ENCODE measurements at regions not wholly inside any gene's neighbourhood (a gene's known extent, or its start where the extent isn't known, plus 50 kb on each side); places are given as distances from the start of the nearest gene placed in this dataset.

- Mint-ChIP-seq H3K9me3 (ENCODE audit: unreplicated experiment) (no peaks in the 10 kb centered on the region), H3K36me3 (ENCODE audit: unreplicated experiment) (no peaks in the 10 kb centered on the region), H3K4me3 (ENCODE audit: unreplicated experiment) (no peak overlapping the region), H3K27ac (ENCODE audit: unreplicated experiment) (no peak overlapping the region), H3K27me3 (ENCODE audit: unreplicated experiment) (peaks cover 3% of the 10 kb centered on the region), H3K4me1 (ENCODE audit: unreplicated experiment) (peaks cover 21% of the 10 kb centered on the region)
- no peak for DNase-seq (ENCODE audit: extremely low spot score, unreplicated experiment)
- TF ChIP-seq CTCF (IDR thresholded peaks at IDR 0.05) = no peak
Measured at GRCh38 chr11:112519751-112520150, 259.1 kb upstream of the PLET1 start.

- Mint-ChIP-seq H3K36me3 (ENCODE audit: unreplicated experiment) (no peaks in the 10 kb centered on the region), H3K4me3 (ENCODE audit: unreplicated experiment) (no peak overlapping the region), H3K27ac (ENCODE audit: unreplicated experiment) (no peak overlapping the region), H3K9me3 (ENCODE audit: unreplicated experiment) (no peaks in the 10 kb centered on the region), H3K4me1 (ENCODE audit: unreplicated experiment) (peaks cover 27% of the 10 kb centered on the region), H3K27me3 (ENCODE audit: unreplicated experiment) (peaks cover 3% of the 10 kb centered on the region)
- TF ChIP-seq CTCF (IDR thresholded peaks at IDR 0.05) = no peak
- DNase-seq (ENCODE audit: extremely low spot score, unreplicated experiment) = no peak
Measured at GRCh38 chr11:112520354-112520753, 259.7 kb upstream of the PLET1 start.

- Mint-ChIP-seq H3K36me3 (ENCODE audit: unreplicated experiment) (no peaks in the 10 kb centered on the region), H3K9me3 (ENCODE audit: unreplicated experiment) (no peaks in the 10 kb centered on the region), H3K27ac (ENCODE audit: unreplicated experiment) (peak overlapping the region; percentile 72), H3K4me1 (ENCODE audit: unreplicated experiment) (peaks cover 41% of the 10 kb centered on the region), H3K27me3 (ENCODE audit: unreplicated experiment) (peaks cover 3% of the 10 kb centered on the region), H3K4me3 (ENCODE audit: unreplicated experiment) (no peak overlapping the region)
- DNase-seq (ENCODE audit: extremely low spot score, unreplicated experiment) = no peak
- TF ChIP-seq CTCF (IDR thresholded peaks at IDR 0.05) = no peak
Measured at GRCh38 chr11:112522536-112522935, 261.9 kb upstream of the PLET1 start.

GRCh38 chr11:112523031-112523430, 262.4 kb upstream of the PLET1 start:
- DNase-seq (ENCODE audit: extremely low spot score, unreplicated experiment) = no peak
- Mint-ChIP-seq H3K9me3 (ENCODE audit: unreplicated experiment) (no peaks in the 10 kb centered on the region), H3K4me3 (ENCODE audit: unreplicated experiment) (no peak overlapping the region), H3K27ac (ENCODE audit: unreplicated experiment) (peak overlapping the region; percentile 72), H3K4me1 (ENCODE audit: unreplicated experiment) (peaks cover 41% of the 10 kb centered on the region), H3K27me3 (ENCODE audit: unreplicated experiment) (peaks cover 3% of the 10 kb centered on the region), H3K36me3 (ENCODE audit: unreplicated experiment) (no peaks in the 10 kb centered on the region)
- no peak for TF ChIP-seq CTCF (IDR thresholded peaks at IDR 0.05)

- Mint-ChIP-seq H3K36me3 (ENCODE audit: unreplicated experiment) (no peaks in the 10 kb centered on the region), H3K9me3 (ENCODE audit: unreplicated experiment) (no peaks in the 10 kb centered on the region), H3K4me1 (ENCODE audit: unreplicated experiment) (peaks cover 43% of the 10 kb centered on the region), H3K27ac (ENCODE audit: unreplicated experiment) (peak overlapping the region; percentile 72), H3K27me3 (ENCODE audit: unreplicated experiment) (peaks cover 3% of the 10 kb centered on the region), H3K4me3 (ENCODE audit: unreplicated experiment) (no peak overlapping the region)
- TF ChIP-seq CTCF (IDR thresholded peaks at IDR 0.05) = no peak
- DNase-seq (ENCODE audit: extremely low spot score, unreplicated experiment) = no peak
Measured at GRCh38 chr11:112523477-112523876, 262.8 kb upstream of the PLET1 start.
